Activated T-helper 9 cell treated with anti-CD3 and anti-CD28 coated beads, Interleukin-2, amount 50 U/mL, for 16 hours (primary cell): ENCODE measurements at regions not wholly inside any gene's neighbourhood (a gene's known extent, or its start where the extent isn't known, plus 50 kb on each side); places are given as distances from the start of the nearest gene placed in this dataset.

ENCODE experiments used
- DNase-seq: peaks from one replicate; pipeline ENCODE4 v3.0.0-alpha.2; 2020; ENCODE audit warnings: low read depth

- no peak for DNase-seq
These were observed 284.1 kb downstream of the DSEL start for GRCh38 chr18:67232406-67232805.

DNA sequence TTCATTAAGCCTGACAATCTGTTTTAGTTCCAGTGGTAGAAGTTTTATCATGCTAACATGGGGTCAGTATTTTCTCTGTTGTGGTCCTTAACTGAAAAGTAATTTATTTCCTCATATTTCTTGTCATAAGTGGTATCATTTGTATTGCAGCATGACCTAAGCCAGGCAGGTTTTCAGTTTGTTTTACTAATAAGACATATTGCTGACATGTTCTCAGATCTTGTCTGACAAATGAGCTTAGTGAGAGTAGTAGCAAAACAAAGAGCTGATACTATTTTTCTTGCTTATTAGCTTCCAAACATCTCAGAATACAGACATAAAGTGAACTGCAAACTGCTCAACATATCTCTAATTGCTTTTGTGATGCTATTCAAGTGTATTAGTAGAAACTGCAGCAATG is 293.6 kb downstream of the DSEL start:
- no peak for DNase-seq

- DNase-seq: no peak
These were observed 296.7 kb downstream of the DSEL start for GRCh38 chr18:67219821-67220220.

DNA sequence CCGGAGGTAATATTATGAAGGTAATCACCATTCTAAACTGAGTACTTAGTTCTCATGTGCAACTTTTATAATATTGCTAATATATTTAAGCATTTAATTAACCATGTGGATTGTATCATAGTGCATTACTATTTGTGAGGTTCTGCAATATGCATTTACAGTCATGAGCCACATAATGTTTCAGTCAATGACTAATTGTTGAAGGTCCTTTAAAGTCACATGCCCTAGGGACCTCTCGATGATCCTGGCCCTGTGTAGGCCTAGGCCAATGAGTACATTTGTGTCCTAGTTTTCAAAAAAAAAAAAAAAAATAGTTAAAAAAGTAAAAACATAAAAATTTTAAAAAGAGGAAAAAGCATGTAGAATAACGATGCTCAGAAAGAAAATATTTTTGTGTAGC is 298.0 kb downstream of the DSEL start:
- no peak for DNase-seq

- DNase-seq: peak; percentile 24
These were observed 298.9 kb downstream of the DSEL start for GRCh38 chr18:67217551-67218166.

DNA sequence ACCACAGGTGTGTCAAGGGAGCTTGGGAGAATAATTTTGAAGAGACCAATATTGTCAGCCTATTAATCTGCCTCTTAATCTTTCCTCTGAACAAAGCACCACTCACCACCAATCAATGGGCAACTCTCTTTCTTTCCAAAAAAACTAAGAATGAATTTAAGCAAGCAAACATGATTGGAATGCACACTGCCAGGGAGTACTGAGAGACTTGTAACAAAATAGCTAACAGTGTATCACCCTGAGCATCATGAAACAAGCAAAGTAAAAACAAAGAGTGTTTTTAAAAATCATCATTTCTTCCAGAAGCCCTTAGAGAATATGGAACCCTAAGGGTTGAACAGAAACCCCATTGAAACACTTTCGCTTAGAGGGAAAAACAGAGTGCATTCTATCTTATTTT is 299.7 kb downstream of the DSEL start:
- no peak for DNase-seq

GRCh38 chr18:67215686-67216085 is 300.8 kb downstream of the DSEL start:
- DNase-seq: no peak

DNA sequence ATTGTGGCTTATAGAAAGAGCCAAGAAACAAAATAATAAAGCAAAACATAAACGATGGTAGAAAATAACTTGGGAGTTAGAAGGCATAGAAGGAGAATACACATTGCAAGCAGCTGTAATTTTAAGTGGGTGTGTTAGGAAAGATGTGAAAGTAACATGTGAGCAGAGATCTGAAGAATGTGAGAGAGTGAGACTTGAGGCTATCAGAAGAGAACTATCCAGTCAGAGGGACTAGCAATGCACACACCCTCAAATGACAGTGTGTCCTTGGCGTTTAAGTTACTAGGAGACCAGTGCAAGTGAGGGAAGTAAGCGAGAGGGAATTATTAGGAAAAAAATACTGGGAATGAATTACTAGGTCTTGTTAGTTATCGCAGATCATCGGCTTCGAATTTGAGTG is 304.9 kb downstream of the DSEL start:
- DNase-seq: no peak

GRCh38 chr18:67200665-67201064 is 315.9 kb downstream of the DSEL start:
- DNase-seq: no peak

- no peak for DNase-seq
These were observed 316.4 kb downstream of the DSEL start for GRCh38 chr18:67199993-67200617.

GRCh38 chr18:67194886-67195285 is 321.6 kb downstream of the DSEL start:
- DNase-seq: no peak

DNA sequence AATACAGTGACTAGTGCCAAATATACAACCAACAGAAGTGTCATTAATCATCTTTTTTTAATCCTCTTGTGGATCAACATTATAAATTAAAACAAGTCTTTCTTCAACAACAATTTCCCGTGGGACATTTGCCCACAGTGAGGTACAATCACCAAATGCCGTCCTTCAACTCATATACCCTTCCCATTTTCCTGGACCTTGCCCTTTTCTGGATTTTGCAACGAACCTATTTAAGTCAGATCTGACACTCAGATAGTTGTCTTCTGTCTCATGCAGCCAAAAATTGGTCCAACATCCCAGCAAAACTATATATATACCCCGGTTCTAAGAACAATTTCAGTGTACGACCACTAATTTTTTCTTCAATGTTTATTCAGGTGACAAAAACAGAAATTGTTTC is 324.0 kb downstream of the DSEL start:
- no peak for DNase-seq

GRCh38 chr18:67183398-67183797 is 333.1 kb downstream of the DSEL start:
- no peak for DNase-seq

DNA sequence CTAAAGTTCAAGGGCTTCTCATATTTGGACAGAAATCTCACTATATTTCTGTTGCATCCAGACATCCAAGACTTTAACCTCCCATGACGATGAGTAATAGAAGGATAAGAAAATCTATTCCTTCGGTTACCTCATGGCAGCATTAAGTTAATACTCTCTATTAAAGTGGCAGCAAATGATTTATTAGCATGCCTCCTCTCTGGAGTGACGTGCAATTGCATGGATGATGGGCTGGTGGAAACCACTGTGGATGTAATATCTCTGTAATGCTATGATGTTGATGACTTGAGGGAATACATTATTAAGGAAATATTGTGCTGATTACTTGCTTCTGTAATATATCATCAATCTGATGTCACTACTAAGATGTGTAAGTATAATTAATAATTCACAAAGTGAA is 336.8 kb downstream of the DSEL start:
- no peak for DNase-seq

DNA sequence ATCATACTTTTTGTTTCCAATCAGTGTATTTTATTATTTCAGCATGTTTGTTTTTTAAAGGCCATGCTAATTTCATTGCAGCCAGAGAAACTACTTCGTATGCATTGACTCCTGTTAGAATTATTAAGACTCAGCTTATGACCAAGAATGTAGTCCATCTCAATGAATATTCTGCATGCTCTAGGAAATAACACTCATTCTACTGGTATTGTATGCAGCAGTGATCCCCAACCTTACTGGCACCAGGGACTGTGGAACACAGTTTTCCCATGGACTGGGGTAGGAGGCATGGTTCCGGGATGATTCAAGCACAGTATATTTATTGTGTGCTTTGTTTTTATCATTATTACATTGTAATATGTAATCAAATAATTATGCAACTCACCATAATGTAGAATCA is 356.9 kb downstream of the DSEL start:
- no peak for DNase-seq

GRCh38 chr18:67154979-67155378 is 361.5 kb downstream of the DSEL start:
- no peak for DNase-seq

DNA sequence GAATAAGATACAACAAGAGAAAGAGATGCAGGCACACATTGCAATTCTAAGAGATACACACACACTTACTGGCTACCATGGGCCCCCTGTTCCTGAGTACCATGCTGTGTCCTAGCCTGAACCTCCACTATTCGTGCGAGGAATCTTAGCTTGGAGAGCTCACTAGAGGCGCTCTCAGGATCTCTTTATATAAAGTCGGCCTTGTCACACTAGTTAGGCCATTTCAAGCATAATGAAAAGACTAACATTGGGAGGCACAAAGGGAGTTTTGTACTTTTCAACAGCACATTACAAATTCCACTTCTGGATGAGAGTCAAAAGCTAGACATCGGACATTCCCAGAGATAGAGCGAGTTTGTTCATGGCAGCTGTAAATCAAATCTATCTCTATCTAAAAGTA is 365.2 kb downstream of the DSEL start:
- DNase-seq: no peak

DNA sequence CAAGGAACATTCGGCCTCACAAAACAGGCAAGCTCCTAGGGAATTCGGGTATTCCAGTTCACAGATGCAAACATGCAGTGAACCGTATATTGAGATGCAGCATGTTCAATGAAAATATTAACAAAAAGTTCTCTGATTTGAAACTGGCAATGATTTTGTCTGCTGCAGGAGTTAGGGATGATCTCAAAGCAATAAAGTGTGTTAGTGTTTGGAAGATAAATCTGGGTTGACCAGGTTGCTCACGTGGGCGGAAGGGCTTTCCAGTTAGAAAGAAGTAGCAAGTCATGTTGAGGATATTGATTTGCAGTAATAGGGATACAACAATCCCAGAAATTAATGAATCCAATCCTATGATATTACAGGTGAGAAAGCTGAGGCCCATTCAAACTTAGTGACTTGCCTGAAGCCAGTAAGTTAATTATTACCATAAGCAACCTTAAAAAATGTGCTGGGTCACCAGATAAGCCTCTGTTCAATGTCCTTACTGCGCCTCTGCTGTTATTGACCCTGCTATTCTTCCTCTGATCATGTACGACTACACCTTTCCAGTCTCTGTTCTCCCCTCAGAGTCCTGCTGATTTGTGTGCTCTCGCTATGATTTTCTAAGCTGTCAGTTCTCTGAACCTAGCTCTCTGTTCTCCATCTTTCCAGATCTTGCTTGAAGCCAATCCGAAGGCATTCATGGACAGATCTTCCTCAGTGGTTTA is 370.8 kb downstream of the DSEL start:
- no peak for DNase-seq

- no peak for DNase-seq
These were observed 372.2 kb downstream of the DSEL start for GRCh38 chr18:67144329-67144728.

DNA sequence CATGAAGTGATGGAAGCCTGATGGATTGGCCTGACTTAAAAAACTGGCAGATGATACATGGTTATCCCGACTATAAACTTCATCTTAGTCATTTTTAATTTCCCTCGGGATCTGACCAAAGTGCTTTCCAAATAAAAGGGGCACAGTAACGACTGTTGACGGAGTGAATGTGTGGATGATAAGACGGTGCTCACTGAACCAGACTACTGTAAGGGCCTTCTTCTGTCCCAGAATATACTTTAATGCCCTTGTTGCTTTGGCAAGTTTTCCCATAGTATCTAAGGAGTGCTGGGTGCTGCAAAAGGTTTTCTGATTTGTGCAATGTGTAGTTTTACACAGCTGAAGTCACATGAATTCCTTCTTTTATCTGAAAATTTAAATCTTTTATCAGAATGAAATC is 373.5 kb downstream of the DSEL start:
- DNase-seq: no peak

- DNase-seq: no peak
These were observed 373.9 kb downstream of the DSEL start for GRCh38 chr18:67142604-67143003.

GRCh38 chr18:67140495-67140894 is 376.0 kb downstream of the DSEL start:
- no peak for DNase-seq

DNA sequence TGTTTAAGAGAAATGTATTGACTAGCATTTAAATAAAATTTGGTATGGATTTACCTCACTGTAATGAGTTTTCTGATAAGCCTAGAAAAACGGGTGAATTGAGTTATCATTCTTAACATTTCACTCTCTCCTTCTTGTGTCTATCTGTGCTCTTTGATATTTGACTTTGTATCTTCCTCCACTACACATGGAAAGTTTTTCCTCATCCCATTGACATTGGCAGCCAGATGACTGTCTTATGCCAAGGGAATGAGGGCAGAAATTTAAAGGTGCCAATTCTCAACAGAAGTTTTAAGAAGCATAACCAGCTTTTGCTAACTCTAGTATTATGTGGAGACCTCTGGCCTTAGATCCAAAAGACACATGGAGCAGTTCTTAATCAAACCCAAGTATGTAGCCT is 376.6 kb downstream of the DSEL start:
- DNase-seq: no peak

DNA sequence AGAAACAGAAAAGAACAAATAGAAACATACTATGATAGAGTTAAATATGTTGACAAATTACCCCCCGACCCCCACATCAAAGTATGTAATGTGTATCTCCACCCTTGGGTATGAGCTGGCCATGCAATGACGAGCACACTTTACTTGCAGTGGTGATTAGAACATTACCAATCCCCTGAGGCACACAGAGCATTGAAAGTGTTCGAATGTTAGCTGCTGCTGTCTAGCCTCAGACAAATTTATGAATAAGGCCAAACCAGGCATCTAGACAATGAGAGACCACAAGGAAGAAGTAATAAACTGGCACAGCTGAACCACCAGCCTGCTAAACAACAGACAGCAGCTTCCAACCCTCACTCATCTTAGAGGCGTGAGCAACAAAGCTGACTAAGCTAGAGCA is 380.5 kb downstream of the DSEL start:
- DNase-seq: no peak
